HL-60 (cell line): ENCODE measurements at regions not wholly inside any gene's neighbourhood (a gene's known extent, or its start where the extent isn't known, plus 50 kb on each side); places are given as distances from the start of the nearest gene placed in this dataset.

Experiments used
- POLR2AphosphoS5 ChIP-seq: IDR thresholded peaks from 2 replicates; pipeline ENCODE4 v1.6.1; 2012; ENCODE audit warnings: low read depth
- TF ChIP-seq, protein P1 (sequence below): IDR thresholded peaks from one replicate; pipeline ENCODE4 v1.5.1; 2011; ENCODE audit warnings: low read length, control low read depth, inconsistent platforms; ENCODE audit not compliant: insufficient read depth

DNA sequence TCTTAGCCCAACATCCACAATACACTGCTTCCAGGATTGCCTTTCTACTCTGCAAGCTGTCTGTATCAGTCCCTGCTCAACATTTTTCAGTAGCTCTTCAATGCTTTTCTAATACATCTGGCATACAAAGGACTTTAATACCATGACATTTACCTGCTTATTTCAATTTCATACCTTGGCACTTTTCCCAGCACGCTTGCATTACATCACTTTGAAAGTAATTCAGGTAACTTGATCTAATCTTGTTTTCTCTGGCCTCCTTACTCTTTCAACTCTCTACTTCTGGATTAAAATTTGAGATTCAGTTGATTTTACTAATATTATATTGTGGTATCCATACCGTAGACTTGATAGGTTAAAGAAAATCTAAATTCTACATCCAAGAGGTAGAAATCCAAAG lies 103.0 kb downstream of the PTGS2 start:
- TF ChIP-seq, protein P1, sequence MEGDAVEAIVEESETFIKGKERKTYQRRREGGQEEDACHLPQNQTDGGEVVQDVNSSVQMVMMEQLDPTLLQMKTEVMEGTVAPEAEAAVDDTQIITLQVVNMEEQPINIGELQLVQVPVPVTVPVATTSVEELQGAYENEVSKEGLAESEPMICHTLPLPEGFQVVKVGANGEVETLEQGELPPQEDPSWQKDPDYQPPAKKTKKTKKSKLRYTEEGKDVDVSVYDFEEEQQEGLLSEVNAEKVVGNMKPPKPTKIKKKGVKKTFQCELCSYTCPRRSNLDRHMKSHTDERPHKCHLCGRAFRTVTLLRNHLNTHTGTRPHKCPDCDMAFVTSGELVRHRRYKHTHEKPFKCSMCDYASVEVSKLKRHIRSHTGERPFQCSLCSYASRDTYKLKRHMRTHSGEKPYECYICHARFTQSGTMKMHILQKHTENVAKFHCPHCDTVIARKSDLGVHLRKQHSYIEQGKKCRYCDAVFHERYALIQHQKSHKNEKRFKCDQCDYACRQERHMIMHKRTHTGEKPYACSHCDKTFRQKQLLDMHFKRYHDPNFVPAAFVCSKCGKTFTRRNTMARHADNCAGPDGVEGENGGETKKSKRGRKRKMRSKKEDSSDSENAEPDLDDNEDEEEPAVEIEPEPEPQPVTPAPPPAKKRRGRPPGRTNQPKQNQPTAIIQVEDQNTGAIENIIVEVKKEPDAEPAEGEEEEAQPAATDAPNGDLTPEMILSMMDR = no peak
- no peak for TF ChIP-seq POLR2AphosphoS5
